Liver (tissue), 8 donors: ENCODE measurements at regions not wholly inside any gene's neighbourhood (a gene's known extent, or its start where the extent isn't known, plus 50 kb on each side); places are given as distances from the start of the nearest gene placed in this dataset.

Experiments used
- DNase-seq: peaks from one replicate; pipeline ENCODE4 v3.0.0-alpha.2; 2017; ENCODE audit warnings: low spot score
- H3K27ac ChIP-seq, 2 donors: one replicate each; pipeline ENCODE4 v1.7.0; 2013; ENCODE audit warnings: inconsistent platforms in 2 of 2, low read length in 2 of 2, control low read depth in 1 of 2, low read depth in 1 of 2, mild to moderate bottlenecking in 1 of 2
- H3K27me3 ChIP-seq, 4 donors: one replicate each; pipeline versions ENCODE4 v1.6.1 to v1.7.0; 2013; ENCODE audit warnings: low read length in 3 of 4, inconsistent platforms in 1 of 4, mild to moderate bottlenecking in 1 of 4, moderate library complexity in 1 of 4; ENCODE audit not compliant: control insufficient read depth in 4 of 4, insufficient read depth in 4 of 4
- H3K36me3 ChIP-seq, 4 donors: one replicate each; pipeline versions ENCODE4 v1.6.1 to v1.7.0; 2013; ENCODE audit warnings: low read length in 3 of 4, mild to moderate bottlenecking in 3 of 4, low read depth in 1 of 4, moderate library complexity in 1 of 4; ENCODE audit not compliant: control insufficient read depth in 4 of 4, insufficient read depth in 3 of 4
- H3K4me1 ChIP-seq, 4 donors: one replicate each; pipeline versions ENCODE4 v1.6.1 to v1.7.0; 2013; ENCODE audit warnings: low read length in 3 of 4, mild to moderate bottlenecking in 3 of 4, moderate library complexity in 1 of 4; ENCODE audit not compliant: control insufficient read depth in 4 of 4, insufficient read depth in 4 of 4
- H3K4me3 ChIP-seq, 3 donors: one replicate each; pipeline versions ENCODE4 v1.6.1 to v1.7.0; 2013; ENCODE audit warnings: low read length in 3 of 3, control low read depth in 1 of 3, low read depth in 1 of 3, mild to moderate bottlenecking in 1 of 3
- H3K9ac ChIP-seq, 2 donors: one replicate each; pipeline ENCODE4 v1.7.0; 2013; ENCODE audit warnings: low read length in 2 of 2, mild to moderate bottlenecking in 2 of 2, moderate library complexity in 2 of 2, control low read depth in 1 of 2, low read depth in 1 of 2
- H3K9me3 ChIP-seq, 4 donors: one replicate each; pipeline versions ENCODE4 v1.6.1 to v1.7.0; 2013; ENCODE audit warnings: low read length in 3 of 4; ENCODE audit not compliant: control insufficient read depth in 4 of 4
- EGR1 ChIP-seq, 2 donors: IDR thresholded peaks; 2 replicates each; pipeline ENCODE4 v1.6.1; 2016 to 2018; ENCODE audit warnings: antibody characterized with exemption in 2 of 2, low read depth in 2 of 2
- FOXA1 ChIP-seq: IDR thresholded peaks from 2 replicates; pipeline ENCODE4 v1.6.1; 2016; ENCODE audit warnings: antibody characterized with exemption
- FOXA2 ChIP-seq: IDR thresholded peaks from 2 replicates; pipeline ENCODE4 v1.6.1; 2016; ENCODE audit warnings: antibody characterized with exemption
- GABPA ChIP-seq, 2 donors: IDR thresholded peaks in 1 of 2; conservative IDR thresholded peaks in 1 of 2; 2 replicates each; pipeline ENCODE4 v1.6.1; 2016; ENCODE audit warnings: antibody characterized with exemption in 2 of 2, mild to moderate bottlenecking in 1 of 2, moderate library complexity in 1 of 2
- HNF4A ChIP-seq, 2 donors: conservative IDR thresholded peaks; 2 replicates each; pipeline ENCODE4 v1.6.1; 2016; ENCODE audit warnings: antibody characterized with exemption in 2 of 2, mild to moderate bottlenecking in 2 of 2
- HNF4G ChIP-seq: IDR thresholded peaks from 2 replicates; pipeline ENCODE4 v1.6.1; 2016; ENCODE audit warnings: antibody characterized with exemption
- JUND ChIP-seq, 2 donors: IDR thresholded peaks; 2 replicates each; pipeline ENCODE4 v1.6.1; 2016; ENCODE audit warnings: antibody characterized with exemption in 2 of 2
- NR2F2 ChIP-seq: IDR thresholded peaks from 2 replicates; pipeline ENCODE4 v1.6.1; 2016; ENCODE audit warnings: antibody characterized with exemption
- RAD21 ChIP-seq, 2 donors: IDR thresholded peaks; 2 replicates each; pipeline ENCODE4 v1.6.1; 2016; ENCODE audit warnings: antibody characterized with exemption in 2 of 2, mild to moderate bottlenecking in 2 of 2
- REST ChIP-seq: IDR thresholded peaks from 2 replicates; pipeline ENCODE4 v1.6.1; 2016; ENCODE audit warnings: antibody characterized with exemption, mild to moderate bottlenecking
- RXRA ChIP-seq, 2 donors: IDR thresholded peaks; 2 replicates each; pipeline ENCODE4 v1.6.1; 2017 to 2018; ENCODE audit warnings: antibody characterized with exemption in 2 of 2, mild to moderate bottlenecking in 1 of 2
- SP1 ChIP-seq: IDR thresholded peaks from 2 replicates; pipeline ENCODE4 v1.6.1; 2018; ENCODE audit warnings: antibody characterized with exemption, mild to moderate bottlenecking
- TAF1 ChIP-seq: conservative IDR thresholded peaks from 2 replicates; pipeline ENCODE4 v1.6.1; 2016; ENCODE audit warnings: antibody characterized with exemption, mild to moderate bottlenecking
- YY1 ChIP-seq: IDR thresholded peaks from 2 replicates; pipeline ENCODE4 v1.6.1; 2016; ENCODE audit warnings: antibody characterized with exemption, mild to moderate bottlenecking
- ZBTB33 ChIP-seq: IDR thresholded peaks from 2 replicates; pipeline ENCODE4 v1.6.1; 2016; ENCODE audit warnings: antibody characterized with exemption
- WGBS: extraction: QIAGEN DNeasy Blood & Tissue Kit; methylation state at CpG from one replicate; pipeline ENCODE4 v1.1.7; 2013; 5-methylcytosine and 5-hydroxymethylcytosine counted together
- TF ChIP-seq, protein P1 (sequence below): IDR thresholded peaks from 2 replicates; pipeline ENCODE4 v1.6.1; 2016; ENCODE audit warnings: antibody characterized with exemption
- TF ChIP-seq, protein P2 (sequence below): fragments of 150-350 bp; IDR thresholded peaks from 2 replicates; pipeline ENCODE4 v1.5.1; 2017; ENCODE audit warnings: improper control_type of control experiment, low read depth, low read length; ENCODE audit not compliant: missing input control
- donor health status: healthy.
- donor health status: healthy.
- donor health status: healthy.
- donor health status: healthy.
- donor health status: healthy.

GRCh38 chr1:72936151-72936740 is 653.9 kb upstream of the NEGR1 start:
- Histone ChIP-seq H3K9me3 (no peaks in the 10 kb centered on the region), H3K9ac (no peak overlapping the region), H3K4me3 (no peak overlapping the region), H3K4me1 (no peaks in the 10 kb centered on the region), H3K27ac (no peak overlapping the region), H3K27me3 (no peaks in the 10 kb centered on the region), H3K36me3 (no peaks in the 10 kb centered on the region)
- TF ChIP-seq YY1, result no peak
- TF ChIP-seq RAD21 (IDR thresholded peaks at IDR 0.05), result no peak
- no peak for TF ChIP-seq HNF4A (conservative IDR thresholded peaks at IDR 0.05)
- TF ChIP-seq, protein P1, sequence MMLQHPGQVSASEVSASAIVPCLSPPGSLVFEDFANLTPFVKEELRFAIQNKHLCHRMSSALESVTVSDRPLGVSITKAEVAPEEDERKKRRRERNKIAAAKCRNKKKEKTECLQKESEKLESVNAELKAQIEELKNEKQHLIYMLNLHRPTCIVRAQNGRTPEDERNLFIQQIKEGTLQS, result no peak
- TF ChIP-seq REST, result no peak
- no peak for TF ChIP-seq FOXA2
- TF ChIP-seq FOXA1, result no peak
- TF ChIP-seq HNF4G, result no peak
- TF ChIP-seq GABPA (IDR thresholded peaks at IDR 0.05 in 1 of 2, conservative IDR thresholded peaks at IDR 0.05 in 1 of 2), result no peak
- TF ChIP-seq RXRA (IDR thresholded peaks at IDR 0.05), result no peak
- no peak for TF ChIP-seq ZBTB33
- no peak for TF ChIP-seq NR2F2
- TF ChIP-seq JUND (IDR thresholded peaks at IDR 0.05), result no peak
- TF ChIP-seq TAF1, result no peak
- TF ChIP-seq, protein P2, sequence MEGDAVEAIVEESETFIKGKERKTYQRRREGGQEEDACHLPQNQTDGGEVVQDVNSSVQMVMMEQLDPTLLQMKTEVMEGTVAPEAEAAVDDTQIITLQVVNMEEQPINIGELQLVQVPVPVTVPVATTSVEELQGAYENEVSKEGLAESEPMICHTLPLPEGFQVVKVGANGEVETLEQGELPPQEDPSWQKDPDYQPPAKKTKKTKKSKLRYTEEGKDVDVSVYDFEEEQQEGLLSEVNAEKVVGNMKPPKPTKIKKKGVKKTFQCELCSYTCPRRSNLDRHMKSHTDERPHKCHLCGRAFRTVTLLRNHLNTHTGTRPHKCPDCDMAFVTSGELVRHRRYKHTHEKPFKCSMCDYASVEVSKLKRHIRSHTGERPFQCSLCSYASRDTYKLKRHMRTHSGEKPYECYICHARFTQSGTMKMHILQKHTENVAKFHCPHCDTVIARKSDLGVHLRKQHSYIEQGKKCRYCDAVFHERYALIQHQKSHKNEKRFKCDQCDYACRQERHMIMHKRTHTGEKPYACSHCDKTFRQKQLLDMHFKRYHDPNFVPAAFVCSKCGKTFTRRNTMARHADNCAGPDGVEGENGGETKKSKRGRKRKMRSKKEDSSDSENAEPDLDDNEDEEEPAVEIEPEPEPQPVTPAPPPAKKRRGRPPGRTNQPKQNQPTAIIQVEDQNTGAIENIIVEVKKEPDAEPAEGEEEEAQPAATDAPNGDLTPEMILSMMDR, result no peak
- no peak for TF ChIP-seq SP1
- whole genome bisulfite sequencing, result 77% methylated on average over 6 of the region's 6 CpGs
- DNase-seq, result no peak

GRCh38 chr1:72932025-72932424 is 649.7 kb upstream of the NEGR1 start:
- TF ChIP-seq FOXA2 (no peak), RXRA (IDR thresholded peaks at IDR 0.05) (no peak), EGR1 (IDR thresholded peaks at IDR 0.05; ENCODE audit: low read depth in 2 of 2) (no peak)
- Histone ChIP-seq H3K27ac (no peak overlapping the region), H3K9me3 (no peaks in the 10 kb centered on the region), H3K27me3 (no peaks in the 10 kb centered on the region), H3K4me3 (no peak overlapping the region), H3K36me3 (no peaks in the 10 kb centered on the region), H3K9ac (no peak overlapping the region), H3K4me1 (no peaks in the 10 kb centered on the region)
- WGBS, result 76% methylated on average over 2 of the region's 2 CpGs
- DNase-seq, result no peak
